Ishikawa (cell line): ENCODE measurements at regions not wholly inside any gene's neighbourhood (a gene's known extent, or its start where the extent isn't known, plus 50 kb on each side); places are given as distances from the start of the nearest gene placed in this dataset.

Experiments
- CEBPB ChIP-seq: IDR thresholded peaks from 2 replicates; pipeline ENCODE4 v1.6.1; 2012
- EP300 ChIP-seq: IDR thresholded peaks from 2 replicates; pipeline ENCODE4 v1.6.1; 2012; ENCODE audit warnings: borderline replicate concordance
- MAX ChIP-seq: IDR thresholded peaks from 2 replicates; pipeline ENCODE4 v1.6.1; 2012
- RAD21 ChIP-seq: IDR thresholded peaks from 2 replicates; pipeline ENCODE4 v1.6.1; 2012; ENCODE audit warnings: low read depth
- REST ChIP-seq: IDR thresholded peaks from 2 replicates; pipeline ENCODE4 v1.6.1; 2012; ENCODE audit warnings: low read depth, mild to moderate bottlenecking
- TAF1 ChIP-seq: IDR thresholded peaks from 2 replicates; pipeline ENCODE4 v1.6.1; 2012; ENCODE audit warnings: low read depth, mild to moderate bottlenecking
- TEAD4 ChIP-seq: IDR thresholded peaks from 2 replicates; pipeline ENCODE4 v1.6.1; 2012

- TF ChIP-seq EP300 (no peak), MAX (no peak), REST (no peak), TAF1 (no peak), RAD21 (no peak), TEAD4 (no peak), CEBPB (no peak)
Measured at GRCh38 chr16:49022351-49022963, 259.2 kb downstream of the CBLN1 start.
